ENCODE measurements at regions not wholly inside any gene's neighbourhood (a gene's known extent, or its start where the extent isn't known, plus 50 kb on each side); places are given as distances from the start of the nearest gene placed in this dataset.

DNA sequence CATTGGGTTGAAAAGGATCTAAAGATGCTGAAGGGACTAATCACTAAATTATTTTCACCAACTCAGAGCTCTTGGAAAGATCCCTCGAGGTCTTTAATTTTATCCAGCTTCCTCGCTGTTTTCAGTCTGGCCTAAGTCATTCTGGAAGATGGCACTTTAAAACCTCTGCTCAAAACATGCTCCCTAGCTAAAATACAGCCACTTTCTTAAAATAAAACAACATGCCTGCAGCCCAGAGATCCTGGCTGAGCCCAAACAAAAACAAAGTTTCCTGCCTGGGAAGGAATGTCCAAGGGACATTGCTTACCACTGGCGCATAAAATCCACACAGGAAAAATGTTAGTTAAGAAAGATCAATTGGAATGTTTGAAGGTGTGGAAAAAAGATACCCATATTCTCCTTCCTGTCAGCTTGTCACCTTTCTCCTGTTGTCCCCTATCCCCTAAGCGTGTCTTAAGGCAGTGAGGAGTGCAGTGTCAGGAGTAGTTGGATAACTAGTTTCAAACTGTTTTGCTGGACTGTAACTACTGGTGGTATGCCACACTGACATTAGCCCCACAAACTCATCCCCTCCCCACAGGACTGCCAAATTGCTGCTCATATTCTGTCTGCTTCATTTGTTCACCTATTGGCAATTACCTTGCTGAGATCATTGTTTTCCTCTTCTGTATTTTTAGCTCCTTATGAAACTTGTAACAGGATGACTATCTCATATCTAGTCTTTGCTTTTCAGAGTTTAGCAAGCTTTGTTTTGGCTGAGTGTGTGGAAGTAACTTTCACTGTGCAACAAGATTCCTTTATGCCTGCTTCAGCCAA, 108.3 kb upstream of the SESN3 start:
- DNase-seq = no peak

DNA sequence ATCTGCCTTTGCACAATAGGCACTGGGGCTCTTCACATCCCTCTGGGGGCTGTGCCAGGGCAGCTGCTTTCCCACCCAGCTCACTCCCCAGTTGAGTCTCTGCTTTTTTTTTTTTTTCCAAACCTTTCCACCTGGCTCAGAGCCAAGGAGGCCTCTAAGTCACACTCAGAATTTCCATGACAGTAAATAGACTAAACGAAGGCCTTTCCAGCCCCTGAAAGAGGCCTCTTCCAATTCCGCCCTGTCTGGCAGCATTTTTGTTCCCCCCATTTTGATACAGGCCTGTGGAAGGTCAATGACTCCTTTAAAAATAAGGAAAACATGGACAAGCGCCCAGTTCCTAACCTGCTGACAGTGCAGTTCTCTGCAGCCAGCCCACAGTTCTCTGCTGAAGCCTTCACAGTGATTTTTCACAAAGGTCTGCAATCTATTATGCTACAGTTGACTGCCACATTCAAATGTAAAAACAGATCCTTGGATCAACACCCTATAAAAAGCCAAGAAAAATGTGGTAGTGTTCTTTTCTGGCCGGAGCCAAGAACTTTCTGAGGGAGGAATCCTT, 107.5 kb upstream of the SESN3 start:
- no peak for DNase-seq

DNA sequence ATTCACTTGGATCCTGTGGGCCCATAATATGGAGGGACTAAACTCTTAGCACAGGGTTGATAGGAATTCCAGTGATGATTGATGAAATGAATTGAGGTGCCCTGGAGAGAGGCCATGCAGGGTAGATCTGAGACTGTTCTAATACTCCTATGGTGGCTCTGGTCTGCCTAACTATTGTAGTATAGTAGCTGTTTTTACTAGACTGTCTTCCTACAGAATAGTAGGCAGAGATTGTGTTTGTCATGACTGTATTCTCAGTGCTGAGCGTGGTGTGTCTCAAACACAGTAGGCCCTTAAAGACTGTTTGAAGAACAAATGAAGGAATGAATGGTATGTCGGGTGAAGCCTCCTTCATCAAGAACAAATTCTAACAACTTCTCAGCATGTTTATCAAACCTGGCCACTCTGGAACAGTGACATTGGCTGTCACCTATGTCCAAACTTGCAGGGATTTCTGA, 107.0 kb upstream of the SESN3 start:
- DNase-seq = no peak

DNA sequence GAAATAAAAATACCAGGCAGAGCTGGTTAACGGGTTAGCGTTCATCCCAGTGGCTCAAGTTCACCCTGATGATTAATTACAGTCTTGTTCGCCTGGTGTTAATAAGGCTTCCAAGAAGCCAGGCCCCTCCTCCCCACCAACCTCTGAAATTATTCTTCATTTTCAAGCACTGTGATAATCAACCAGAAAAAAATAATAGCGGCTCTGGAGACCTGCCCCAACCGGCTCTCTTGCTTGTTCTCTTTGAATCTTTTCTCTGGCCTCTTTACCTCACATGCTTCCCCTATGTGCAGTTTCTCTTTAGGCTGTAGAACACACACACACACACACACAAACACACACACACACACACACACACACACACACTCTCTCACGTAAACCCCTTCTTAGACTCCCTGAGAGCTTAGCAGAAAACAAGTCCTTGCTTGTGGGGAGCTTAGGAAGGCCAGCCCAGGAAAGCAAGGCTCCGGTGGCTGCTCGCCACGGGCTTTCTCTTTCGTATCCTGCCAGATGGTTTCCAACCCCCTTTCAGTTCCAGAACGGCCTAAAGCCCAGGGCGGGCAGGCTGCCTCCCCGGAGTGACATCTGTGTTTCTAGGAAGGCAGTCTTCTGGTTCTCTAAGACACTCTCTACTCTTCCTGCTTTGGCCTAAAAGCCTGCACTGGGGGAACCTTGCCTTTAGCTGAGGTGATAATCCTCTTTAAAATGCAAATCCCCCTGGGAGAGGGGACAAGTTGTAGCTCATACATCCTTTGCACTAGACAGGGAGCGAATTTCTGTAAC, 106.4 kb upstream of the SESN3 start:
- DNase-seq = peak; percentile 26

DNA sequence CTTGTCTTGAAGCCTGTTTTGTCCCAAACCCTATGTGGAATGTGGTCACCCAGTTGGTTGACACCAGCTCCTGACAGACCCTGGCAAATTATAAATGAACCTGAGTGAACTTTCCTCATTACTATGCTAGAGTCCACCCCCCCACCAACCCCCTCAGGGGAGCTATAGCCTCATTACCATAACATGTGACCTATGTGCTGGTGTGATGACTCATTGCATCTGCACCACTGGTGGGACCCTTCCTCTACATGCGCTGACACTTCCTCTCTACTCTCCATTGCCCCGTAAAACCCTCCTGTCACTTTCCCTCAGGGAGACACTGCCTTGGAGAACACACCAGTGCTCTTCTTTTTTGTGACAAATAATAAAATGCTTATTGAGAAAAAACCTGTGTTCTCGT, 105.0 kb upstream of the SESN3 start:
- DNase-seq = no peak

DNA sequence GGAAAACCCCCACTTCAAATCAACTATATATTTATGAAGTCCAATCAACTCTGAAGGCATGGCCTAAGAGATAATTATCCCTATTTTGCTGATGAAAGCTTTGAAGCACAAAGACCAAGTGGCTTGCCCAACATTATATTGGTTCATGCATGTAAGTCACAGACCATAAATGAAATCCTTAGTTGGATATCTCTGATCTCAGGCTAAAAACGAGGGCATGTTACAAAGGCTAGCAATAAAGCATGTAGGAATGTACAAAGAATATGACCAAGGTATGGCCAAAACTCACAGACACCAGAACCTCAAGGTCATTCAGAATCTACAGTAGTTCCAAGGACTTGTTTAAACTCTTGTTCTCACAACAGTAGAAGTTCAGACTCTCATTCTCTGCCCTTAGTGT, 100.2 kb upstream of the SESN3 start:
- DNase-seq = no peak

DNA sequence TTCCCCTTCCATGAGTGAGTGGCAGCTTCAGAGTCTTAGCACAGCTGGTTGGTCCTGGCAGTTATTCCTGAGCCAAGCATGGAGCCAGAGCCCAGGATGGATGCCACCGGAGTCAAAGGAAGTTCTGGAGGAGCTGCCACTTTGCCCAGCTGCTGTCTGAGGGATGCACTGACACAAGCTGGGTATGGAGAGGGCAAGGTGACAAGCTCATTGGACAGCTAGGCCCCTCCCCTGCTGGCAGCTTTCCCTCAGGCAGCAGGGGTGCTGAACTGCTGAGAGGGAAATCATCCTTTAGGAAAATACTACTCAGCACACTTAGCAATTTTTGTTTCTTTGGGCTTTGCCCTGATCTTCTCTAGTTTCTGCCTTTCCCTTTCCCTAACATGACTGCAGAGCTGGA, 99.3 kb upstream of the SESN3 start:
- DNase-seq = no peak

DNA sequence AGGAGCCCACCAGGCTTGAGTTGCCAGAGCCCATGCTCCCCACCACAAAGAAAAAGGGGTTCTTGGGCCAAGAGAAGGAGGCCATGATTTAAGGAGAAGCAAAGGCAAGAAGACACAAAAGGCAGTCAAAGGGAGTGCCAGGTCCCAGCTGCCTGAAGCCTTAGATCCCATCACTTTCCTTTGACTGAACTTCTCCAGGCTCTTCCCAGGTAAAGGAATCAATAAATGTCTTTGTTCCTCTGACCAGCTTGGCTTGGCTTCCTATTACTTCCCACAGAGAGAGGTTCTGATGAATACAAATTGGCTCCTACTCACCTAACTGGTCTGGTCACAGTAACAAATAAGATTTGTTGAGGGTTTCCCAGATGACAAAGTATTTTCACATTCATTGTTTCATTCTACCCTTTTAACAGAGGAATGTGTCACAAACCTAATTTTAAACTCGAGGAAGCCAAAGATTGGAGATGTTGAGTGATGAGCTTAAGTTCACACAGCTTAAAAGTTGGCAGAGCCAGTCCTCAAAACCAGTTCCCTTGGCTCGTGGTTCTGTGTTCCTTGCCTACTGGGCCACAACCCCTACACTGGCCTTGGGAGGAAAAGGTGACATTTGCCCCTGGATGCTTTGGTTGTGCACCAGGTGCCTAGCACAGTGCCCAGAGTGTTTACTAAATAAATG, 96.4 kb upstream of the SESN3 start:
- no peak for DNase-seq

DNA sequence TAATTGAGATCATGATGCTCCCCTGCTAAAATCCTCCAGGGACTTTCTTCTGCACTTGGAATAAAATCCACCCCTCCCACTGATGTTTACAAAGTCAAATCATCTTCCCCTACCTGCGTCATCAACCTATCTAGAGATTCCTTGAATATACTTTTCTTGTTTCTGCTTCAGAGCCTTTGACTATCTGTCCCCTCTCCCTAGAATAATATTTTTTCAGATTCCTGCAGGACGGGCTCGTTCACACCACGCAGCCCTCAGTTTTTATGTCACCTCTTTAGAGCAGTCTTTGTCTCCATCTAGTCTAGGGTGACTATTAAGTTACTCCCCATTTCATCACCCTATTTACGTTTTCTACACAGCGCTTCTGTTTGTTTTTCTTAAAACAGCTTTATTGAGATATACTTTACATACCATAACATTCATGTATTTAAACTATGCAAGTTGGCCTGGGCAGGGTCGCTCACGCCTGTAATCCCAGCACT, 94.8 kb upstream of the SESN3 start:
- no peak for DNase-seq

DNA sequence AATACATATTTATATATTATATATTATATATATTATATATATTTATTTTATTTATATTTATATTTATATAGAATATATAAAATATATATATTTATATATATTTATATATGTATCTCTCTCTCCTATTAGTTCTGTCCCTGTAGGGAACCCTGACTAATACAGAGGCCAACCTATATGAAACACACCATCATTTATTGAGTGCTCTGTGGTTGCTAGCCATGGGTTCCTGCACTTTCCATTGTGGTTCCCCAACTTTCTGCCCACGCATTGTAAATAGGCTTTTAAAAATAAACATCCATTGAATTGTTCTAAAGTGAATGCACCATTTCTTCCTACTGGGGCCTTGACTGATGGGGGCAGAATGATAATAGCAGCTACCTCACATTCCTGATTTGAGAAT, 93.8 kb upstream of the SESN3 start:
- no peak for DNase-seq

DNA sequence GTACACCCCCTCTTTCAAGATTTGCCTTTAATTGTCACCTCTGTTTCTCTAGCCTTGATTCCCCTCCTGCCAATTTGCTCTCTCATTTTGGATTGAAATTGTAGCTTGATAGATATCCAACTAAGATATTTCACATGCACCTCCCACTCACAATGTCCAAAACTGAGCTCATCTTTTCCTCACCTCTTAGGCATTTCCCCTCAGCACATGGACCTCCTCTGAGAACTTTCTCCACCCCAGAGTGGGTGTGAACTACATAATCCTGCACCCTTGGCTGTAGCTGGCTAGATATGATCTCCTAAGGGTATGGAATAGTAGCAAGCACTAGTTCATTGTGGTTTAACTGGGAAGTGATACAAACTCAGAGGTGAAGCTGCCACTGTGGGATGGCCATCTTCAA, 91.5 kb upstream of the SESN3 start:
- DNase-seq = no peak

DNA sequence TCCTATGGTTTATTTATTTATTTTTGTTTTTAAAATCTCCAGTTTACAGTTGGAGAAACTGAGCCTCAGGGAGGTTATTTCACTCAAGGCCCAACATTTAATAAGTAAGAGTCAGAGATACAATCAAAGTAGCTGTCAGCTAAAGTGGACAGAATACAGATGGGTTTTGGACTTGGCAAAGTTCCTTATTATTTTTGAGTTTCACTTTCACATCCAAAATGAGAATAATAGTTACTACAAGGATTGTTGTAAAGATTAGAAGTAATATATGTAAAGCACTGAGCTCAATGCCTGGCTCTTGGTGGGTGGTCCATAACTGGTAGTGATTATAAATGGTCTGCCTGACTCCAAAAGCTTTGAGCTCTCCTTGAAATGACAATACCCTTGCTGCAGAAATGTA, 87.5 kb upstream of the SESN3 start:
- DNase-seq = no peak

DNA sequence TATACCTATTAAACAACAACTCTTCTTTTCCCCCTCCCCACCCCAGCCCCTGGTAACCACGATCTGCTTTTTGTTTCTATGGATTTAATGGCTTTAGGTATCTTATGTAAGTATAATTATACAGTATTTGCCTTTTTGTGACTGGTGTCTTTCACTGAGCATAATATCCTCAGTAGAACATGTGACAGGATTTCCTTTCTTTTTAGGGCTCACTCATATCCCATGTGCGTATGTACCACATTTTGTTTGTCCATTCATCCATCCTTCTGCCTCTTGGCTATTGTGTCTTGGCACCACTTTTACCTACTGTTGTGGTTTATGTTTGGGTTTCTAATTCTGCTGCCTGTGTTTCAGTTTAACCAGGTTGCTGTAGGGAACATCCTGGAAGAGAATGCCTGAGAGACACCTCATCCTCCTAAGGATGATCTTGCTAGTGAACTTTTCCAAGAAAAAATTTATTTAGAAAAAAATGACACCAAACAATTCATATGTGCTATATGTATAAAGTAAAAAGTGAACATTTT, 77.6 kb upstream of the SESN3 start:
- no peak for DNase-seq

DNA sequence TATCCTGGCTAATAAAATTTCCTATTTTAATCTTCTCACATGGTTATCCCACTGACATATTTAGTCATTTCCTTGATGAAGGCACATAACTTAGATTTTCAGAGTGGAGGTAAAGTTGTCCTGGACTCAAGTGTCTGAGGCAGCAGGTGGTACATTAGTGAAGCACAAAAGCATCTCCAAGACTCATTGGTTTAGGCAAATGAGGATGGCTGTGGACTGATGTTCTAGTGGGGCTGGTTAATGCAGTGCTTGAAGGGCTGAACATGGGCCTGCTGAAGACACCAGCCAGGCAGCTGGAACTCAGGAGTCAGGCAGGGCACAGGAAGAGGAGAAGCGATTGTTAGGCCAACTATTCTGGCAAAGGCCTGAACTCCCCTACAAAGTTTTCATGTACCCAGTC, 76.3 kb upstream of the SESN3 start:
- DNase-seq = no peak

DNA sequence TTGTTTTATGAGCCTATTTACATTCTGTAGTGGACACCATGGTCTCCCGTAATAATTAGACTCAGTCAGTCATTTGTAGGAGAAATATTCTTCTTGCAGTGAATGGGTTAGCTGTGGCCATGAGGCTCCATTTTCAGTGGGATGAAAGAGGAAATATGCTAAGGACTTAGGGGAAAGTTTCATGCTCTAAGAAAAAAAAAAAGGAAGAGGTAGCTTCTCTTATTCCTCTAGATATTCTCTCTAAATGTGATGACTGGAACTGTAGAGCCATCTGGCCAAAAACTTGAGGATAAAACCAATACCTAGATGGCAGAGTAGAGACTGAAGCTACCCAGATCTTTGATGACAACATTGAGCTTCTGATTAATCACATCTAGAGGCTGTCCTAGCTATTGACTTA, 75.8 kb upstream of the SESN3 start:
- no peak for DNase-seq

DNA sequence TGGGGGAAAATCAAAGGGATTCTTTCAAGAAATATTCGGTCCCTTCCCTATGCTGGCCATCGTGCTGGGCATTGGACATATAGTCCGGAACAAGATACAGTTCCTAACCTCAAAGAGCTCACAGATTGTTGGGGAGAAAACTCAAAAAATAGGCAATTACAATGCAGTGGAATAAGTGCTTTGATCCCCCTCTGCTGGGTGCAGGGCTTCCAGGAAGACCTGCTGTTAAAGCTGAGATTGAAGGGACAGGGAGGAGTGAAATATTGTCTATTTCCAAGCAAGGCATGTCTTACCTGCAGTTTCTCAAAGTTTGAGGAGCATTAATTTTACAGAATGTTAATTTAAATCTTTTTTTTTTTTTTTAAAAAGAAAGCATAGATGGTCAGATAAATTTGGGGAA, 75.1 kb upstream of the SESN3 start:
- DNase-seq = no peak

DNA sequence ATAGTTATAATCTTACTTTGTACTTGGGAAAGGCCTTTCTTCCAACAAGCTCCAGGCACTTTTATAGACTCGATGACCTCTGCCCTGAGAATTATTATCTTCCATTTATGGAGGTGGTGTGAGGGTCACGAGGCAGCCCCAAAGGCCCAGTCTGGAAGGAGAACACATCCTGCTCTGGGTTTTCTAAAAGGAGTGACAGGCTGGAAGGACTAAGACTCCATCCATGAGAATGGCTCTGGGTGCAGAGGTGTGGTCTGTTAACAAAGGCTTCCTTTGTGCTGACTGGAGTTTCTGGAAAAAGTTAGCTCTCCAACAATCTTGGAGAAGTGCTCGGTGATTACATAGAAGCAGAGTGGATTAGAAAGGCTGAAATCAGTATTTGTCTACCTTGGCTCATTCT, 74.7 kb upstream of the SESN3 start:
- DNase-seq = no peak

DNA sequence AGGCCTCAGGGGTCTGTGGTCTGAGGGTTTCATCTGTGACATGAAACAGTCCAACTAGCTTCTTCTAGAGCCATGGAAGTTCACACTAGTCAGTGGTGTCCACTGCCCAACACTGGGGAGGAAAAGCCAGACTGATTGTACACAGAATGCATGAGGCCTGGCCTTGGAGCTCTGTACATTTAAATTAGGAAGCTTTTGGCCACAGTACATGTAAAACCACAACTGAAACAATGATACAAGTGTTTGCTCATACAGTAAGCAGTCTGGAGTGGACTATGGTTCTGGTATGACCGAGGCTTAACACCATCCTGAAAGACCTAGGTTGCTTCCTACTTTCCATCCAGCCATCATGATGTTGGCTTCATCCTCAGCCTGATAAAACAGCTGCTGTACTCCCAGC, 73.8 kb upstream of the SESN3 start:
- no peak for DNase-seq

DNA sequence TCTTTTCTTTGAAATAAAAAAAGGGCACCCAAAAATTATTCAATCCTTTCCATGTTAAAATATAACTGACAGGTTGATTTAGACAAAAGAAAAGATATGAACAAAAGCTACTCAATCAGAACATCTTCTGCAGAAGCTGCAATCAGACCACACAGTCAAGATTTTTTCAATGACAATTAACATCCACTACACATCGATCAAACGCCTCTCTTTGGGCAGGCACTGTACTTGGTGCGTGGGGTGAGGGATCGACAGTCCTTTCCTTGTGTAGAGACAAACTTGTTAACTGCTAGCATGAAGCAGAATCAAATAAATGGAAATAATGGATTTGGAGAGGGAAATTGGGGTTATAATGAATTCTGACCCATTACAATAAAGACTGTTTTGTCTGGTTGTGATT, 71.2 kb upstream of the SESN3 start:
- no peak for DNase-seq

DNA sequence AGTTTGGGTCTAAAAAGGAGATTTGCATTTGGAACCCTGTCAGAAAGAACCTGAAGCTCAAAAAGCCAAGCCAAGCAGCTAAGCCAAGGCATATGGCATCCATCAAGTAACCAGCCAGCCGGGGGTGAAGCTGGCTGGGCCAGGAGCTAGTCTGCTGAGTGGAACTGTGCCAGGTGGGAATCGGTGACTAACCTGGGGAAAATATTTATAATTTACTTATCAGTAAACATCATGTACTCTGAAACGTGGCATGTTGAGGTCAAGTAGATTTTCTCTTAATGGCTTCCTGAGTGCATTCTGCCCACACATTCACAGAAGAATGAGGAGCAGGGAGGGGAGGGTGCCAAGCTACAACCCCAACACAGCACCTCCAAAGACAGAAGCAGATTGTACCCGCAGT, 70.5 kb upstream of the SESN3 start:
- DNase-seq = no peak

DNA sequence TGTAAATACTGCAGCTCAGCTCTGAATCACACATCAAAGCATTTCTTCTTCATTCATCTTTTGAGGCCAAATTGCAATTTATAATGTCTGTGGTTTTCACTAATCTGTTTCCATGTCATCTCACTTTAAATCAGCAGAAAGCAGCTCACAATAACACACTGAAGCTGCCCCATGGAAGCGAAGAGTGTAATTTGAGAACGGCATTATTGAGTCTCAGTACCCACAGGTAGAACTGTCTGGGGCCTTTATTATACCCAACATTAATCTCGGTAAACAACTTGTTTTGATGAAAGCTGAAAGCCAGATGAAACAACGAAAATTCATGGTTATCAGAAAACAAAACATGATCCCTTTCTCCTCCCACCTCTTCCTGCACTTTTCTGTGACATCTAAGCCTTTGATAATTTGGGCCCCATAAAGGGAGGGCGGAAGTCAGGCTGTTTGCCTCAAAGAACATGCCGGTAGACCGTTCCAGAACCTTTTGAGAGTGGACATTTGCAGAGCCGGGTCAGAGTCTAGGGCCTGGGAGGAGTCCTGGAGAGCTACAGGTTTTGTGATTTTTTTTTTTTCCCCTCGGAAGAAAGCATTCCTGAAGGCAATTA, 68.2 kb upstream of the SESN3 start:
- no peak for DNase-seq

DNA sequence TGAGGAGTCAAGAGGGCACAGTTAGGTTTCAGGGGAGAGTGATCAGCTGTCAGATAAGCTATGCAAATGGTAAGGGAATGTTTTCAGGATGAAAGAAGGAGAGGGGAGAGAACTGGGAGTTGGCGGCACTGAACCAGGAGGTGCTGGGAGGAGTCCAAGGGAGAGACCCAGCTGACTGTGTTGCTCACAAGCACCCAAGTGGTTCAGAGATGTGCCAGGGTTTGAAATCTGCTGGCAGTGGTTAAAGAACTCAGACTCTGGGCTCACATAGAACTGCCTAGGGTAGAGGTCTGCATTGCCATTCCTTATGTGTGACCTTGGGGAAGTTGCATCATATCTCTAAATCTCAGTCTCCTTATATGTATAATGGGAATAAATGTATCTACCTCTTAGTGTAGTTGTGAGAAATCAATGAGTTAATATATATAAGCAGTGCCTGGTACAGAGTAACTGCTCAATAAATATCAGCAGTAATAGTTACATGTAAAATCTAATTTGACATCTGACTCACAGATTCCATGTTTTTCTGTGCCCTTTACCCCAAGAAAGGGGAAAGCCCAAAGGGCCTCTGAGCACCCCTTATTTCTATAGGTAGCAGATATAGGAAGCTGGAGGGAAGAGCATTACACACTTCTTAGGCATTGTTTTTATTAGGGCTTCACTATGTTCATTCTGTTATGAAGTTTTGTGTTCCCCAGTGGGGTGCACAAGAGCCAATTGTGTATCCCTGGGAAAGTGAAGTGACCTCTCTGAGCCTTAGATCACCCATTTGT, 66.9 kb upstream of the SESN3 start:
- DNase-seq = no peak
